Tibial nerve (tissue), 3 donors: ENCODE measurements at regions not wholly inside any gene's neighbourhood (a gene's known extent, or its start where the extent isn't known, plus 50 kb on each side); places are given as distances from the start of the nearest gene placed in this dataset.

Experiments used
- POLR2A ChIP-seq, 2 donors: fragments of 450-650 bp; IDR thresholded peaks; one replicate each; pipeline ENCODE4 v1.6.1; 2017; ENCODE audit warnings: antibody characterized with exemption in 2 of 2, mild to moderate bottlenecking in 2 of 2, moderate library complexity in 2 of 2
- TF ChIP-seq, protein P1 (sequence below), 5 experiments: fragments of 200-600 bp in 3 of 5; fragments of 450-650 bp in 2 of 5; sonication (generic) in 3 of 5; IDR thresholded peaks; one replicate each; pipeline ENCODE4 v1.5.1; 2016 to 2019; ENCODE audit warnings: antibody characterized with exemption in 5 of 5, mild to moderate bottlenecking in 3 of 5, moderate library complexity in 2 of 5

DNA sequence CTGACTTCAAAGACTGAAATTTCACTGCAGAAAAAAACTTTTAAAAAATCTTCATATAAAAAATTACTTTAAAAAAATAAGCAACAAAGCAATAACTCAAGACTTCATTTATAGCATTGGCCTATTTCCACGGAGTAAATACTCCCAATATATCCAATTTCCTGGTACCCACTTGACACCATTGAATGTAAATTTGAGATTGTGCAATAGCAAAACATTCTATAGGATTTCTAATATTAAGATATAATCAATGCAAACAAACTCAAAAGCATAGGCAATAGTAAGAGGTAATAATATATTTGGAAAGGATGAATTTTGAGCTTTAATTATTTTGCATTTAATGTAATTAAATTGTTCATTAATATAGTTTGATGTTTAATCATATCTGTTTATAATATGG, 148.0 kb upstream of the CNTN6 start:
- TF ChIP-seq POLR2A (IDR thresholded peaks at IDR 0.05) = no peak
- TF ChIP-seq, protein P1, sequence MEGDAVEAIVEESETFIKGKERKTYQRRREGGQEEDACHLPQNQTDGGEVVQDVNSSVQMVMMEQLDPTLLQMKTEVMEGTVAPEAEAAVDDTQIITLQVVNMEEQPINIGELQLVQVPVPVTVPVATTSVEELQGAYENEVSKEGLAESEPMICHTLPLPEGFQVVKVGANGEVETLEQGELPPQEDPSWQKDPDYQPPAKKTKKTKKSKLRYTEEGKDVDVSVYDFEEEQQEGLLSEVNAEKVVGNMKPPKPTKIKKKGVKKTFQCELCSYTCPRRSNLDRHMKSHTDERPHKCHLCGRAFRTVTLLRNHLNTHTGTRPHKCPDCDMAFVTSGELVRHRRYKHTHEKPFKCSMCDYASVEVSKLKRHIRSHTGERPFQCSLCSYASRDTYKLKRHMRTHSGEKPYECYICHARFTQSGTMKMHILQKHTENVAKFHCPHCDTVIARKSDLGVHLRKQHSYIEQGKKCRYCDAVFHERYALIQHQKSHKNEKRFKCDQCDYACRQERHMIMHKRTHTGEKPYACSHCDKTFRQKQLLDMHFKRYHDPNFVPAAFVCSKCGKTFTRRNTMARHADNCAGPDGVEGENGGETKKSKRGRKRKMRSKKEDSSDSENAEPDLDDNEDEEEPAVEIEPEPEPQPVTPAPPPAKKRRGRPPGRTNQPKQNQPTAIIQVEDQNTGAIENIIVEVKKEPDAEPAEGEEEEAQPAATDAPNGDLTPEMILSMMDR (IDR thresholded peaks at IDR 0.05) = no peak
